Endodermal cell (in vitro differentiated cells): ENCODE measurements at regions not wholly inside any gene's neighbourhood (a gene's known extent, or its start where the extent isn't known, plus 50 kb on each side); places are given as distances from the start of the nearest gene placed in this dataset.
A peak's percentile ranks its signal among the peaks of the same experiment; 100 is the strongest.

ENCODE experiments used
- DNase-seq: peaks from one replicate; pipeline ENCODE4 v3.0.0-alpha.2; 2017
- H3K27ac ChIP-seq: 2 replicates; pipeline ENCODE4 v1.5.1; 2013; ENCODE audit warnings: mild to moderate bottlenecking, low read depth, low read length, moderate library complexity
- H3K27me3 ChIP-seq: 2 replicates; pipeline ENCODE4 v1.6.1; 2013; ENCODE audit warnings: mild to moderate bottlenecking, low read length, moderate library complexity; ENCODE audit not compliant: insufficient read depth, control insufficient read depth, poor library complexity, severe bottlenecking
- H3K36me3 ChIP-seq: 2 replicates; pipeline ENCODE4 v1.7.0; 2013; ENCODE audit warnings: mild to moderate bottlenecking, low read length, moderate library complexity; ENCODE audit not compliant: control insufficient read depth, insufficient read depth
- H3K4me1 ChIP-seq: one replicate; pipeline ENCODE4 v1.7.0; 2013; ENCODE audit warnings: low read length; ENCODE audit not compliant: control insufficient read depth, insufficient read depth
- H3K4me3 ChIP-seq: 2 replicates; pipeline ENCODE4 v1.5.1; 2013; ENCODE audit warnings: mild to moderate bottlenecking, low read length, moderate library complexity
- H3K9ac ChIP-seq: 2 replicates; pipeline ENCODE4 v1.6.1; 2013; ENCODE audit warnings: mild to moderate bottlenecking, low read length, moderate library complexity; ENCODE audit not compliant: poor library complexity, severe bottlenecking; ENCODE audit errors: extremely low read depth
- H3K9me3 ChIP-seq: 2 replicates; pipeline ENCODE4 v1.6.1; 2013; ENCODE audit warnings: mild to moderate bottlenecking, low read length, moderate library complexity; ENCODE audit not compliant: control insufficient read depth
- H3K27ac Mint-ChIP-seq: 2 replicates; pipeline ENCODE4 v1.8.0; 2020; ENCODE audit warnings: mixed read lengths
- H3K27me3 Mint-ChIP-seq: 2 replicates; pipeline ENCODE4 v1.8.0; 2021; ENCODE audit warnings: mild to moderate bottlenecking, mixed read lengths; ENCODE audit not compliant: insufficient read depth
- H3K36me3 Mint-ChIP-seq: 2 replicates; pipeline ENCODE4 v1.8.0; 2020; ENCODE audit warnings: low read depth, mixed read lengths
- H3K4me1 Mint-ChIP-seq: 2 replicates; pipeline ENCODE4 v1.8.0; 2020; ENCODE audit warnings: mixed read lengths
- H3K4me3 Mint-ChIP-seq: 2 replicates; pipeline ENCODE4 v1.8.0; 2020; ENCODE audit warnings: mild to moderate bottlenecking, moderate library complexity, mixed read lengths
- H3K9me3 Mint-ChIP-seq: 2 replicates; pipeline ENCODE4 v1.8.0; 2020; ENCODE audit warnings: mild to moderate bottlenecking, mixed read lengths
- WGBS, 2 experiments: methylation state at CpG; one replicate each; pipeline versions ENCODE4 v1.1.5 to v1.1.7; 2013; ENCODE audit warnings: missing lambda C conversion rate in 2 of 2, mixed read lengths in 1 of 2; ENCODE audit not compliant: insufficient coverage in 1 of 2, insufficient read length in 1 of 2; 5-methylcytosine and 5-hydroxymethylcytosine counted together
- TF ChIP-seq, protein P1 (sequence below): fragments of 200-600 bp; sonication (generic); conservative IDR thresholded peaks from 2 replicates; pipeline ENCODE4 v1.5.0; 2021; ENCODE audit warnings: antibody characterized with exemption, mild to moderate bottlenecking

DNA sequence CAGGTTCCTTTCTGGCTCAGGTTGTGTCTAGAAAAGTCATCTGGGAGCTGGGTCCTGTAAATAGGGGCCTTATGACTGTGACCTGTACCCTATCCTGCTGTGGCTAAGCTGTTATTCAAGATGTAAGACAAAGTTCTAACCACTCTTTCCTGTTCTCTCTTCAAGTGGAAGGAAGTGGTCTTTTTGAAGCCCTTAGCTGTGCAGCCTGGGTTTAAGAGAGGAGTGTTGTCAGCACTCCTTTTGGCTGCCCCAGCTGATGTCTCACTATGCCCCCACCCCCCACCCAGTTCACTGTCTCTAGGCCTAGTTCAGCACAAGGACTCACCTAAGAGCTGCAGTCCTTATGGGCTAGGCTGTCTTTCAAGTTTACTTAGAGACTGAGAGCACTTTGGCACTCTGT, 1069.5 kb downstream of the FAM133A start:
- Mint-ChIP-seq H3K4me3 (no peak overlapping the region), H3K27me3 (no peaks in the 10 kb centered on the region), H3K9me3 (peaks cover 5% of the 10 kb centered on the region), H3K27ac (no peak overlapping the region), H3K4me1 (peaks cover 42% of the 10 kb centered on the region), H3K36me3 (peaks cover 27% of the 10 kb centered on the region)
- no peak for DNase-seq
- H3K27me3 ChIP-seq, result no peaks in the 10 kb centered on the region
- H3K4me1 ChIP-seq, result no peaks in the 10 kb centered on the region
- H3K36me3 ChIP-seq, result no peaks in the 10 kb centered on the region
- H3K9ac ChIP-seq, result no peak overlapping the region
- H3K4me3 ChIP-seq, result no peak overlapping the region
- TF ChIP-seq, protein P1, sequence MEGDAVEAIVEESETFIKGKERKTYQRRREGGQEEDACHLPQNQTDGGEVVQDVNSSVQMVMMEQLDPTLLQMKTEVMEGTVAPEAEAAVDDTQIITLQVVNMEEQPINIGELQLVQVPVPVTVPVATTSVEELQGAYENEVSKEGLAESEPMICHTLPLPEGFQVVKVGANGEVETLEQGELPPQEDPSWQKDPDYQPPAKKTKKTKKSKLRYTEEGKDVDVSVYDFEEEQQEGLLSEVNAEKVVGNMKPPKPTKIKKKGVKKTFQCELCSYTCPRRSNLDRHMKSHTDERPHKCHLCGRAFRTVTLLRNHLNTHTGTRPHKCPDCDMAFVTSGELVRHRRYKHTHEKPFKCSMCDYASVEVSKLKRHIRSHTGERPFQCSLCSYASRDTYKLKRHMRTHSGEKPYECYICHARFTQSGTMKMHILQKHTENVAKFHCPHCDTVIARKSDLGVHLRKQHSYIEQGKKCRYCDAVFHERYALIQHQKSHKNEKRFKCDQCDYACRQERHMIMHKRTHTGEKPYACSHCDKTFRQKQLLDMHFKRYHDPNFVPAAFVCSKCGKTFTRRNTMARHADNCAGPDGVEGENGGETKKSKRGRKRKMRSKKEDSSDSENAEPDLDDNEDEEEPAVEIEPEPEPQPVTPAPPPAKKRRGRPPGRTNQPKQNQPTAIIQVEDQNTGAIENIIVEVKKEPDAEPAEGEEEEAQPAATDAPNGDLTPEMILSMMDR, result no peak
- no peak overlapping the region for H3K27ac ChIP-seq
- H3K9me3 ChIP-seq, result peaks cover 6% of the 10 kb centered on the region

- peaks cover 42% of the 10 kb centered on the region for H3K4me1 Mint-ChIP-seq
- H3K27ac Mint-ChIP-seq, result peak overlapping the region; percentile 26
Measured at GRCh38 chrX:94744786-94745185, 1070.8 kb downstream of the FAM133A start.

DNA sequence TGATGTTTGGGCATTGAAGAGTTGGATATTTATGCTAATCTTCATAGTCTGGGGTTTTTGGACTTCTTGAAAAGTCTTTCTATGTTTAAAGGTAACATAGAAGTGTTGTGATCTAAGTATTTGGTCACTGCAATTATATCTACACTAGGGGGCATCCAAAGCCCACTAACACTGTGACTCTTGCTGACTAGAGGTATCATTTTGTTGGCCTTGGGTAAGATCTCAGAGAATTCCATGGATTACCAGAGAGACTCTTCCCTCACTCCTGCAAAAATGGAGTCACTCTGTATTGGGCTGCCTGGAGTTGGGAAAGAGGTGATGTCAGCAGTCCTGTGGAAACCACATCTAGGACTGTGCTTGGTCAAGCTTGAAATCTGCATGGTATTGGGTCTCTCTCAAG, 1077.6 kb downstream of the FAM133A start:
- TF ChIP-seq, protein P1, result peak; percentile 81
- DNase-seq, result peak; percentile 52
- Histone ChIP-seq H3K4me3 (no peak overlapping the region), H3K9ac (no peak overlapping the region), H3K27me3 (no peaks in the 10 kb centered on the region), H3K27ac (no peak overlapping the region), H3K36me3 (no peaks in the 10 kb centered on the region), H3K9me3 (peaks cover 7% of the 10 kb centered on the region), H3K4me1 (no peaks in the 10 kb centered on the region)
- Mint-ChIP-seq H3K27ac (peak overlapping the region; percentile 62), H3K4me1 (peaks cover 15% of the 10 kb centered on the region), H3K27me3 (no peaks in the 10 kb centered on the region), H3K4me3 (no peak overlapping the region), H3K36me3 (peaks cover 21% of the 10 kb centered on the region), H3K9me3 (peaks cover 8% of the 10 kb centered on the region)

More at GRCh38 chrX:94744786-94745185, 1070.8 kb downstream of the FAM133A start:
- H3K9me3 ChIP-seq, result peaks cover 7% of the 10 kb centered on the region
- no peak overlapping the region for H3K27ac ChIP-seq
- Mint-ChIP-seq H3K36me3 (peaks cover 25% of the 10 kb centered on the region), H3K27me3 (no peaks in the 10 kb centered on the region), H3K4me3 (no peak overlapping the region), H3K9me3 (peaks cover 8% of the 10 kb centered on the region)
- TF ChIP-seq, protein P1, result no peak
- no peak for DNase-seq
- no peaks in the 10 kb centered on the region for H3K4me1 ChIP-seq
- WGBS, 2 experiments, result 89% methylated on average over 3 of the region's 3 CpGs; no CpG with 5 or more reads in 1 of the 2 experiments
- H3K9ac ChIP-seq, result no peak overlapping the region
- H3K4me3 ChIP-seq, result no peak overlapping the region
- no peaks in the 10 kb centered on the region for H3K36me3 ChIP-seq
- H3K27me3 ChIP-seq, result no peaks in the 10 kb centered on the region
